D721Med (cell line): ENCODE measurements at regions not wholly inside any gene's neighbourhood (a gene's known extent, or its start where the extent isn't known, plus 50 kb on each side); places are given as distances from the start of the nearest gene placed in this dataset.

Experiments
- DNase-seq: peaks from one replicate; pipeline ENCODE4 v3.0.0; 2011; ENCODE audit warnings: low spot score; ENCODE audit not compliant: insufficient read length
- FAIRE-seq: peaks from 2 replicates; lab custom pipeline; 2011; peaks lifted over from hg19 to GRCh38; lab: Jason Lieb, UNC
- CTCF ChIP-seq: IDR thresholded peaks from 2 replicates; pipeline ENCODE4 v1.5.1; 2012; ENCODE audit warnings: mild to moderate bottlenecking, control low read depth; ENCODE audit not compliant: insufficient read depth; ENCODE audit errors: missing control alignments

GRCh38 chr2:228377533-228377932 lies 196.0 kb upstream of the SPHKAP start:
- TF ChIP-seq CTCF: no peak
- no peak for FAIRE-seq
- DNase-seq: no peak

GRCh38 chr2:228374741-228375140 lies 193.3 kb upstream of the SPHKAP start:
- no peak for DNase-seq
- no peak for TF ChIP-seq CTCF
- FAIRE-seq: no peak

- no peak for DNase-seq
- no peak for TF ChIP-seq CTCF
- no peak for FAIRE-seq
These were observed 191.7 kb upstream of the SPHKAP start for GRCh38 chr2:228373191-228373590.

DNA sequence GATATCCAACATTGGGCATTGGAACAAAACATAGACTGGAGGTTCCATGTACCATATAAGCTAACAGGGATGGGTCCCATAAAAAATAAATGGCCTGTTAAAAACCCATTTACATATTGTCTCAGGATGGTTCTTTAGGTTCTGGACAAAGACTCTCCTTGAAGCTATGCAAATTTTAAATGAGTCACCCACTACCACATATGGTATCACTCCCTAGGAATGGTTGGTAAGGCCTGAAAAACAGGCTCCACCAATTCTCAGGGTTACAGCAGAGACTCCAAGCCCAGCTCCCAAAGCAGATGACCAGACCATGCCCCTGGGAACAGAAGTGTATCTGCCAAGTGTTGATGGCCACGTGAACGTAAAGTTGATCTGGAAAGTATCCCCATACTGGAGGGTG lies 190.7 kb upstream of the SPHKAP start:
- FAIRE-seq (no peak), DNase-seq (no peak)

GRCh38 chr2:228369400-228370031 lies 188.0 kb upstream of the SPHKAP start:
- DNase-seq: no peak
- no peak for FAIRE-seq

More for the DNA sequence above, 190.7 kb upstream of the SPHKAP start:
- no peak for TF ChIP-seq CTCF

GRCh38 chr2:228367356-228367755 lies 185.9 kb upstream of the SPHKAP start:
- no peak for FAIRE-seq
- no peak for TF ChIP-seq CTCF
- DNase-seq: no peak

More at GRCh38 chr2:228369400-228370031, 188.0 kb upstream of the SPHKAP start:
- no peak for TF ChIP-seq CTCF

DNA sequence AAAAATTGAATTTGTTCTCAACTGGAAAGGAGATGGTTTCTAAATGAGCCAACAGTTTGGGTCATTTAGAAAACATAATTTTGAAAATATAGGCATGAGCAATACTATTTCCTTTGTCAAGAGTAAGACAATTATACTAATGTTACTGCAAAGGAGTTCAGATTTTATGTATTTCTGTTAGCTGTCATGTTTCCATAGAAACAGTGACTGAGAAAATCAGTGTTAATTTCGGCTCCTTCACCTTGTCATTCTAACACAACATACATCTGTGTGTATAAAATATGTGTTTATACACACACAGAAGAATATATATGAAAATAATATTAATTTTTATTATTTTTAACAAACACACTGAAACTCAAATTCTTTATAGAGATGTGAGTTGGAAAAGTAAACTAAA lies 178.0 kb upstream of the SPHKAP start:
- no peak for TF ChIP-seq CTCF
- DNase-seq: no peak
- FAIRE-seq: no peak
